ENCODE measurements at regions not wholly inside any gene's neighbourhood (a gene's known extent, or its start where the extent isn't known, plus 50 kb on each side); places are given as distances from the start of the nearest gene placed in this dataset.
A peak's percentile ranks its signal among the peaks of the same experiment; 100 is the strongest.

GRCh38 chr20:58078741-58079522 lies 149.5 kb downstream of the ANKRD60 start:
- in situ Hi-C loops (cut with HindIII; ENCODE audit: low pct_unique_long_range_greater_than_20kb, low sequenced_read_pairs): no loop called here
- peak; percentile 53 for DNase-seq (ENCODE audit: low read depth, low spot score)

GRCh38 chr20:58077282-58077681 lies 151.2 kb downstream of the ANKRD60 start:
- in situ Hi-C loops (cut with HindIII; ENCODE audit: low pct_unique_long_range_greater_than_20kb, low sequenced_read_pairs): no loop called here
- no peak for DNase-seq (ENCODE audit: low read depth, low spot score)

GRCh38 chr20:58076405-58076804 lies 152.0 kb downstream of the ANKRD60 start:
- in situ Hi-C loops (cut with HindIII; ENCODE audit: low pct_unique_long_range_greater_than_20kb, low sequenced_read_pairs): no loop called here
- DNase-seq (ENCODE audit: low read depth, low spot score): no peak

GRCh38 chr20:58075586-58076345 lies 152.7 kb downstream of the ANKRD60 start:
- no peak for DNase-seq (ENCODE audit: low read depth, low spot score)

GRCh38 chr20:58073945-58074856 lies 154.3 kb downstream of the ANKRD60 start:
- no peak for DNase-seq (ENCODE audit: low read depth, low spot score)
- in situ Hi-C loops (cut with HindIII; ENCODE audit: low pct_unique_long_range_greater_than_20kb, low sequenced_read_pairs): no loop called here

More at GRCh38 chr20:58075586-58076345, 152.7 kb downstream of the ANKRD60 start:
- in situ Hi-C loops (cut with HindIII; ENCODE audit: low pct_unique_long_range_greater_than_20kb, low sequenced_read_pairs): no loop called here

- in situ Hi-C loops (cut with HindIII; ENCODE audit: low pct_unique_long_range_greater_than_20kb, low sequenced_read_pairs): no loop called here
- DNase-seq (ENCODE audit: low read depth, low spot score): no peak
Observed at GRCh38 chr20:58072695-58073671, 155.5 kb downstream of the ANKRD60 start.

GRCh38 chr20:58071991-58072390 lies 156.5 kb downstream of the ANKRD60 start:
- DNase-seq (ENCODE audit: low read depth, low spot score): no peak
- in situ Hi-C loops (cut with HindIII; ENCODE audit: low pct_unique_long_range_greater_than_20kb, low sequenced_read_pairs): no loop called here

- in situ Hi-C loops (cut with HindIII; ENCODE audit: low pct_unique_long_range_greater_than_20kb, low sequenced_read_pairs): no loop called here
Observed at GRCh38 chr20:58071298-58071697, 157.2 kb downstream of the ANKRD60 start.

DNA sequence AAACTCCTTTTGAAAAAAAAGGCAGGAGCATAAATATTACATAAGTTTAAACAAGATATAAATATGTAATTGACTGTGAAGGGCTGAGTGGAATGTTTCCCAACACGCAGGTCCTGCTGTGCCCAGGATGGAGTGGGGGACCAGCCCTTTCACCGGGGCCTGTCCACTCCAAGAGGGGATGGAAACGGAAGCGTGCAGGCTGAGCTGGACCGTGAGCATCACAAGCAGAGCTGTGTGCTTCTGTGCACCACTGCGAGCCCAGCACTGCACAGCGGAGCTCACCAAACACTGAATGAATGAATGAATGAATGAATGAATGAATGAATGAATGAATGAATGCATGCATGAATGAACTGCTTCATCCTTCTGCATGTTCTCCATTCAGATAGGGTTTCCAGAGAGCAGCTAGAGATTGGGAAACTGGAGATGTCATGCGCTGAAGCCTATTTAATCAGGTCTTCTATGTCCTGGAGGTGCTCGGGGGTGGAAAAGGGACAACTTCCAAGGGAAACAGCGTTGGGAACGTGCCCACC lies 157.7 kb downstream of the ANKRD60 start:
- in situ Hi-C loops (cut with HindIII; ENCODE audit: low pct_unique_long_range_greater_than_20kb, low sequenced_read_pairs): no loop called here
- DNase-seq (ENCODE audit: low read depth, low spot score): no peak

More at GRCh38 chr20:58071298-58071697, 157.2 kb downstream of the ANKRD60 start:
- DNase-seq (ENCODE audit: low read depth, low spot score): no peak

DNA sequence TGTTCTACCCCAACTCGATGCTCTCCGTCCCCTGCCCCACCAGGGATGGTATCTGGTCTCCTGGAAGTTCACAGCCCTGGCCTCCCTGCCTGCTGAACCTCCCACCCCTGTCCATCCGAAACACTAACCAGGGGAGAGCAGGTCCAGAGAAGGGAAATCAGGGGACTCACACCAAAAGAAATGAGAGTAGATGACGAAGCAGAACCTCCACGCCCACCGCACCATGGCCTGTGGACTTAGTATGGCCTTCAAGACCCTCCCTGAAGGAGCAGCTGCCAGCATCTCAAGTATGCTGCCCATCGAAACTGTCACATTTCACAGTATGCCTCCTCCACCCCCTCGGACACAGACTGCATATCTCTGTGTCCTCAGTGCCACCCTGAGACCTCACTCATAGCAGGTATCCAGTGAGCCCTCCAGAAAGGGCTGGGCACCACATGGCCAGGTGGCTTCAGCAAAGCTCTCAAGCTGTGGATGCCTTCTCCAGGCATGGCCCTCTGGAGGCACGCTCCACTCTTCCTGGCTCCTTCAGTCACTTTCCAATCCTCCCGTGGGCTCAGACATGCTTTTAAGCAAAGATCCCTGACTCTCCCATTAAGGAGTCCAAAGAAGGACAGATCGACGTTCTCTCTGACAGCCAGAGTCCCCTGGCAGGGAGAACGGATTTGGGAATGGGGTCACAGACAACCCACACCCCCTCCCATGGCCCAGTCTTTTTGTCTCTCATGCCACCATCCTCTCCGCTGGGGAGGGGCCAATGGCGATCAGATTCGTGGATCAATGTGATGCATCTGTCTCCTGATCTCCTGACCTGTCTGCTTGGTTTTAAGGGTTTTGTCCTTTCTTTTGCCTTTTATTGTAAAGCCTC lies 158.4 kb downstream of the ANKRD60 start:
- no peak for DNase-seq (ENCODE audit: low read depth, low spot score)
- in situ Hi-C loops (cut with HindIII; ENCODE audit: low pct_unique_long_range_greater_than_20kb, low sequenced_read_pairs): no loop called here

- DNase-seq (ENCODE audit: low read depth, low spot score): no peak
Observed at GRCh38 chr20:58069207-58069606, 159.2 kb downstream of the ANKRD60 start.

DNA sequence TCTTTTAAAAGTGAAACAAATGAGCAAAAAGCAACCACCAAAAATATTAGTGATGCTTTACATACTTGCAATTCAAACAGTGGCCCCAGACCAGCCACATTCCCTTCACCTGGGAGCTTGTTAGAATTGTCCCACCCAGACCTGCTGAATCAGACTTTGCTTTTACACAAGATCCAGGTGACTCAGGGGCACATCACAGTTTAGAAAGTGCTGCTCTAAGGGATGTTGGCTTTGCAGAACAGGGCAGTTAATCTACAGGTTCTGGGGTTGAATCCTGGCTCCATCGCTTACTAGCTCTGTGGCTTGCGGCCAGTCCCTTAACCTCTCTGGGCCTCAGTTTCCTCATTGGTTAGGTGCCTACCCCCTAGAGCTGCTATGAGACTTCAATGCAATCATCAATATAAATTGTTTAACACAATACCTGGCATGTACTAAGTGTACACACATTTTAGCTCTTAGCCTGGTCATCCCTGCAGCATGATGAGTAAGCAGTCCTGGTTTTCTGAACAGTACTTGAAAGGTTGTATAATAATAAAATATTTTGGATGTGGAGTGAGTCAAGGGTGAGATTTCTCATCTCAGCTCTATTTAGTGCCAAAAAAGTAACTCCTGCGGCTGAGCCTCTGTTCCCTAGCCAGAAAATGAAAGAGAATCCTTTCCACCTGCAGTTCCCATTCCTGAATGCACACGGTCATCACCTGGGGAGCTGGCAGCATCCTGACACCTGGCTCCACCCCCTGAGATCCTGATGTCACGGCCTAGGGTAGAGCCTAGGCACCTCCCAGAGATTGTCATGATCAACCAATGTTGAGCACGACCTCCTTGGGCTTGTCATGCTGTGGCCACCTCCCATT lies 162.7 kb downstream of the ANKRD60 start:
- in situ Hi-C loops (cut with HindIII; ENCODE audit: low pct_unique_long_range_greater_than_20kb, low sequenced_read_pairs): no loop called here
- DNase-seq (ENCODE audit: low read depth, low spot score): no peak

More at GRCh38 chr20:58069207-58069606, 159.2 kb downstream of the ANKRD60 start:
- in situ Hi-C loops (cut with HindIII; ENCODE audit: low pct_unique_long_range_greater_than_20kb, low sequenced_read_pairs): no loop called here

DNA sequence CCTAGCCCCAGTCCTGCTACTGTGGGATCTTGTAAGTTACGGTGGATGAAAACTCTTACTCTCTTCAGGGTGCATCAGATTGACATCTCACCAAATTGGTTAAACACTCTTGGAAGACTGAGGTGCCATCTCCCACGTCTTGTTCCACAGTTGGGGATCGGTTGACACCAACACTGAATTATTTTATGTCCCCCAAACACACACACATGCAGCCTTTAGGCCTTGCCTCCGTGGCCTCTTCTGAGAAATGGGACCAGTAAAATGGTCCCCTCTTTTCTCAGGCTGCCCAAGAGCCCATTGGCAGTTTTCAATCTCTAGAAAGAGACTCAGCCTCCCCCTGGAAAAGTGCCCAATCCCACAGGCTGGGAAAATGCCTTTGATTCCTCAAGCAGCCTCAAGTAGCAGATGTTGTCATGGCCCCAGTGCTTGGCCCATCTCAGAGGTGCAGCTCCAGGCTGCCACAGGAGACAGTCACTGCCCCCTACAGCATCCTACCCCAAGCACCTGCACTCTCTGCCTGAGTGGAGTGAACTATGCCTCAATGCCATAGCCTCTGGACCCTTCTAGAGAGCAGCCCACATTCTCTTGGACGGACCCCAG lies 163.9 kb downstream of the ANKRD60 start:
- DNase-seq (ENCODE audit: low read depth, low spot score): no peak
- in situ Hi-C loops (cut with HindIII; ENCODE audit: low pct_unique_long_range_greater_than_20kb, low sequenced_read_pairs): no loop called here

- in situ Hi-C loops (cut with HindIII; ENCODE audit: low pct_unique_long_range_greater_than_20kb, low sequenced_read_pairs): no loop called here
- no peak for DNase-seq (ENCODE audit: low read depth, low spot score)
Observed at GRCh38 chr20:58059260-58059544, 169.3 kb downstream of the ANKRD60 start.
